ENCODE measurements at regions not wholly inside any gene's neighbourhood (a gene's known extent, or its start where the extent isn't known, plus 50 kb on each side); places are given as distances from the start of the nearest gene placed in this dataset.

DNA sequence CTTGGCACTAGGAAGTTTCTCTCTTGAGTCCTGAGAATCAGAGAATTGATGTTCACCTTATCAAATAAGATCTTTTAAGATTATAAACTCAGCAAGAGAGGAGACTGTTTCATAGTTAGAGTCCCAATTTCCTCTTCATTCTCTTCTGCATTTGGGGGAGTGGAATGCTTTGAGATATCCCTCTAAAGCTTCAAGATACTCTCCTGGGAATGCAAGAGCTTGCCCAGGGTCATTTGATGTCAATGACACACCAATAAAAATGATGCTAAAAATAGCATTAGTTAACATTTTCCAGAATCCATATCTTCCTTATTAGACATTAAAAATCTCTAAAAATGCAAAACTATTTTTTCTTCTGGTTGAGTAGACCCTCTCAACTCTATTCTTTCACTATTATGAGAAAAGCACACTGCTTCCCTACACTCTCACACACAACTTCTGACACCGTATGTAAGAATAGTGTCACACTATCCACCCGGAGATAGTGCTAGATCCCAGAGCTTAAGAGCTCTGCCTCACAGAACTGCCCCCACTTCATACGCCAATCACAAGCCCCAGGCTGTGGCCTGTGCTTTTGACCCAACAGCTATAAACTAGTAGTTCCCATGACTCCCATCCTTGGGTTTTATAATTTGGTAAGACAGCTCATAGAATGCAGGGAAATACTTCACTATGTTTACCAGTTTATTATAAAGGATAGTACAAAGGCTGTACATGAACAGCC is 399.9 kb upstream of the RUNX1 start:
- Histone ChIP-seq H3K36me3 (ENCODE audit: insufficient read depth, low read length) (no peaks in the 10 kb centered on the region), H2AFZ (ENCODE audit: low read length) (no peak overlapping the region), H3K4me3 (ENCODE audit: low read length, poor library complexity, severe bottlenecking) (no peak overlapping the region), H3K27me3 (ENCODE audit: insufficient read depth, low read length, poor library complexity, severe bottlenecking) (no peaks in the 10 kb centered on the region), H3K79me2 (ENCODE audit: insufficient read depth, low read length) (no peaks in the 10 kb centered on the region), H3K9me3 (ENCODE audit: insufficient read depth, low read depth, low read length) (no peaks in the 10 kb centered on the region), H3K4me2 (ENCODE audit: low read depth, low read length, poor library complexity, severe bottlenecking) (no peak overlapping the region), H3K9ac (ENCODE audit: low read depth, low read length, poor library complexity, severe bottlenecking) (no peak overlapping the region), H4K20me1 (ENCODE audit: insufficient read depth, low read length, poor library complexity, severe bottlenecking) (no peaks in the 10 kb centered on the region), H3K9me2 (replicated peaks; ENCODE audit: low read depth, low read length) (no peaks in the 10 kb centered on the region), H3K4me1 (ENCODE audit: insufficient read depth, low read length, poor library complexity, severe bottlenecking) (no peaks in the 10 kb centered on the region), H3F3A (ENCODE audit: low read depth) (no peaks in the 10 kb centered on the region)
- no peak for TF ChIP-seq EZH2phosphoT487 (IDR thresholded peaks at IDR 0.05; ENCODE audit: borderline replicate concordance)
- TF ChIP-seq, protein P1, sequence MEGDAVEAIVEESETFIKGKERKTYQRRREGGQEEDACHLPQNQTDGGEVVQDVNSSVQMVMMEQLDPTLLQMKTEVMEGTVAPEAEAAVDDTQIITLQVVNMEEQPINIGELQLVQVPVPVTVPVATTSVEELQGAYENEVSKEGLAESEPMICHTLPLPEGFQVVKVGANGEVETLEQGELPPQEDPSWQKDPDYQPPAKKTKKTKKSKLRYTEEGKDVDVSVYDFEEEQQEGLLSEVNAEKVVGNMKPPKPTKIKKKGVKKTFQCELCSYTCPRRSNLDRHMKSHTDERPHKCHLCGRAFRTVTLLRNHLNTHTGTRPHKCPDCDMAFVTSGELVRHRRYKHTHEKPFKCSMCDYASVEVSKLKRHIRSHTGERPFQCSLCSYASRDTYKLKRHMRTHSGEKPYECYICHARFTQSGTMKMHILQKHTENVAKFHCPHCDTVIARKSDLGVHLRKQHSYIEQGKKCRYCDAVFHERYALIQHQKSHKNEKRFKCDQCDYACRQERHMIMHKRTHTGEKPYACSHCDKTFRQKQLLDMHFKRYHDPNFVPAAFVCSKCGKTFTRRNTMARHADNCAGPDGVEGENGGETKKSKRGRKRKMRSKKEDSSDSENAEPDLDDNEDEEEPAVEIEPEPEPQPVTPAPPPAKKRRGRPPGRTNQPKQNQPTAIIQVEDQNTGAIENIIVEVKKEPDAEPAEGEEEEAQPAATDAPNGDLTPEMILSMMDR (conservative IDR thresholded peaks at IDR 0.05; ENCODE audit: low read length) = no peak

DNA sequence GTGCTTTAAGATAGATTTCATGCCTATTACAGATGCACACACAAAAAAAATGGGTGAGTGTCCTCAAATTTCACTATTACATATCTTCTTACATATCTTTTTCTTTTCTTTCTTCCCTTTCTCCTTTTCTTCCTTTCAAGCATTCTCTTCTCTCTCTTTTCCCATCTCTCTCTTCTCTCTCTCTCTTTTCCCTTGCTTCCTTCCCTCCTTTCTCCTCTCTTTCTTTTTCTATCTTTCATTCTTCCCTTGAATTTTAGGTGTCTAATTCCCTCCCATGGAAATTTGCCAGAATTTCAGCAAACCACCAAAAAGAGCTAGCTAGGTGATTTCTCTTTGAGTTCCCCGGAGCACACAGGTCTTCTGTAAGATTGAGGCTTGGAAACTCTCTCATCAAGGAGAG is 395.3 kb upstream of the RUNX1 start:
- H3K36me3 ChIP-seq (ENCODE audit: insufficient read depth, low read length) = no peaks in the 10 kb centered on the region

DNA sequence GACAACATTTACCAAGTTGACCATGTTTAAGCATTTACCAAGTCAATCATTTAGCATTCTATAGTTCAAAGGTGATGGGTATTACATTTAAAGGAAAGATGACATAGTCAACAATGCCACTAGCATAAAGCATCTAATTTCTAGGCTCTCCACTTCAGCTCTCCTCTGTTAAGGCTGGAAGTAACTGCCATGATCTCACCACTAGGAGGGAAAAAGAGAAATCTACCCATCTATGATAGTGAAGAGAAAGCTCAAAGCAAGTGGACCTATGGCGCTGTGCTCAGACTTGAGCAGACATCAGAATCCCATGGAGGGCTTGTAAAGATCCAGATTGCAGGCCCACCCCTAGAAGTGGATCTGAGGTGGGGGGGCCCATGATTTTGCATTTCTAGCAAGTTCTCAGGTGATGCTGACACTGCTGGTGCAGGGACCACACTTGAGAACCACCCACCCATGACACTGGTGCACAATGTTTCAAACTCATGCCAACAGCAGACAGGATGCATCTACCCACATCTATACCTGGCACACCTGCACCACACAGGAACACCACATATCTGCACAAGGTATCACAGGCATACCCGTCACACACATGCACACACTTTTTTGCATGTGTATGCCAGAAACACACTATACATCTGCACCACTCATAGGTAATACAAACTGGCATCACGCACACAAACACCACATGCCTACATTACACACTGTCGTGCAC is 392.9 kb upstream of the RUNX1 start:
- TF ChIP-seq, protein P1 (conservative IDR thresholded peaks at IDR 0.05; ENCODE audit: low read length) = peak; percentile 31
- TF ChIP-seq EZH2phosphoT487 (IDR thresholded peaks at IDR 0.05; ENCODE audit: borderline replicate concordance) = no peak
- no peaks in the 10 kb centered on the region for H3K9me2 ChIP-seq (replicated peaks; ENCODE audit: low read depth, low read length)
- no peaks in the 10 kb centered on the region for H4K20me1 ChIP-seq (ENCODE audit: insufficient read depth, low read length, poor library complexity, severe bottlenecking)
- no peaks in the 10 kb centered on the region for H3K79me2 ChIP-seq (ENCODE audit: insufficient read depth, low read length)
- H2AFZ ChIP-seq (ENCODE audit: low read length) = no peak overlapping the region
- H3K4me2 ChIP-seq (ENCODE audit: low read depth, low read length, poor library complexity, severe bottlenecking) = no peak overlapping the region
- no peaks in the 10 kb centered on the region for H3K9me3 ChIP-seq (ENCODE audit: insufficient read depth, low read depth, low read length)
- peaks cover 6% of the 10 kb centered on the region for H3K27me3 ChIP-seq (ENCODE audit: insufficient read depth, low read length, poor library complexity, severe bottlenecking)
- no peaks in the 10 kb centered on the region for H3F3A ChIP-seq (ENCODE audit: low read depth)
- H3K4me1 ChIP-seq (ENCODE audit: insufficient read depth, low read length, poor library complexity, severe bottlenecking) = no peaks in the 10 kb centered on the region
- no peak overlapping the region for H3K9ac ChIP-seq (ENCODE audit: low read depth, low read length, poor library complexity, severe bottlenecking)
- H3K4me3 ChIP-seq (ENCODE audit: low read length, poor library complexity, severe bottlenecking) = no peak overlapping the region
- no peaks in the 10 kb centered on the region for H3K36me3 ChIP-seq (ENCODE audit: insufficient read depth, low read length)

More for the DNA sequence above, 395.3 kb upstream of the RUNX1 start:
- Histone ChIP-seq H3K9me3 (ENCODE audit: insufficient read depth, low read depth, low read length) (no peaks in the 10 kb centered on the region), H3K27me3 (ENCODE audit: insufficient read depth, low read length, poor library complexity, severe bottlenecking) (no peaks in the 10 kb centered on the region), H2AFZ (ENCODE audit: low read length) (no peak overlapping the region), H4K20me1 (ENCODE audit: insufficient read depth, low read length, poor library complexity, severe bottlenecking) (no peaks in the 10 kb centered on the region), H3K9ac (ENCODE audit: low read depth, low read length, poor library complexity, severe bottlenecking) (no peak overlapping the region), H3K4me2 (ENCODE audit: low read depth, low read length, poor library complexity, severe bottlenecking) (no peak overlapping the region), H3K4me1 (ENCODE audit: insufficient read depth, low read length, poor library complexity, severe bottlenecking) (no peaks in the 10 kb centered on the region), H3K79me2 (ENCODE audit: insufficient read depth, low read length) (no peaks in the 10 kb centered on the region), H3F3A (ENCODE audit: low read depth) (no peaks in the 10 kb centered on the region), H3K4me3 (ENCODE audit: low read length, poor library complexity, severe bottlenecking) (no peak overlapping the region), H3K9me2 (replicated peaks; ENCODE audit: low read depth, low read length) (no peaks in the 10 kb centered on the region)
- TF ChIP-seq, protein P1 (conservative IDR thresholded peaks at IDR 0.05; ENCODE audit: low read length) = no peak
- no peak for TF ChIP-seq EZH2phosphoT487 (IDR thresholded peaks at IDR 0.05; ENCODE audit: borderline replicate concordance)
